GM18499 (cell line): ENCODE measurements at regions not wholly inside any gene's neighbourhood (a gene's known extent, or its start where the extent isn't known, plus 50 kb on each side); places are given as distances from the start of the nearest gene placed in this dataset.

ENCODE experiments used
- ATAC-seq: cut with Tn5 transposase; IDR thresholded peaks from one replicate; pipeline ENCODE4 v1.9.1; 2021; ENCODE audit warnings: moderate number of reproducible peaks; ENCODE audit not compliant: insufficient read depth, unreplicated experiment

GRCh38 chr2:150872756-150873395 lies 385.4 kb upstream of the RND3 start:
- ATAC-seq = no peak

GRCh38 chr2:150866431-150866830 lies 379.0 kb upstream of the RND3 start:
- ATAC-seq = no peak

- no peak for ATAC-seq
Measured at GRCh38 chr2:150863691-150864090, 376.2 kb upstream of the RND3 start.

GRCh38 chr2:150860301-150860700 lies 372.8 kb upstream of the RND3 start:
- no peak for ATAC-seq

GRCh38 chr2:150859877-150860276 lies 372.4 kb upstream of the RND3 start:
- no peak for ATAC-seq

GRCh38 chr2:150859162-150859561 lies 371.7 kb upstream of the RND3 start:
- no peak for ATAC-seq

- ATAC-seq = no peak
Measured at GRCh38 chr2:150858382-150858781, 370.9 kb upstream of the RND3 start.

- no peak for ATAC-seq
Measured at GRCh38 chr2:150856596-150857281, 369.3 kb upstream of the RND3 start.

- ATAC-seq = no peak
Measured at GRCh38 chr2:150853263-150853662, 365.8 kb upstream of the RND3 start.

GRCh38 chr2:150850641-150851040 lies 363.2 kb upstream of the RND3 start:
- ATAC-seq = no peak

GRCh38 chr2:150847578-150847977 lies 360.1 kb upstream of the RND3 start:
- ATAC-seq = no peak

- no peak for ATAC-seq
Measured at GRCh38 chr2:150846691-150847090, 359.2 kb upstream of the RND3 start.

- no peak for ATAC-seq
Measured at GRCh38 chr2:150832686-150833085, 345.2 kb upstream of the RND3 start.

- ATAC-seq = no peak
Measured at GRCh38 chr2:150824118-150824517, 336.7 kb upstream of the RND3 start.

GRCh38 chr2:150817422-150817821 lies 330.0 kb upstream of the RND3 start:
- ATAC-seq = no peak

GRCh38 chr2:150812664-150813367 lies 325.3 kb upstream of the RND3 start:
- no peak for ATAC-seq

- no peak for ATAC-seq
Measured at GRCh38 chr2:150812066-150812465, 324.6 kb upstream of the RND3 start.

- ATAC-seq = no peak
Measured at GRCh38 chr2:150811259-150811855, 323.9 kb upstream of the RND3 start.

- no peak for ATAC-seq
Measured at GRCh38 chr2:150809103-150809502, 321.6 kb upstream of the RND3 start.

GRCh38 chr2:150806336-150806735 lies 318.9 kb upstream of the RND3 start:
- ATAC-seq = no peak
